HCT116 (cell line): ENCODE measurements at regions not wholly inside any gene's neighbourhood (a gene's known extent, or its start where the extent isn't known, plus 50 kb on each side); places are given as distances from the start of the nearest gene placed in this dataset.

ENCODE experiments used
- ATAC-seq: fragments of 200-7000 bp; cut with Tn5 transposase; 2 replicates; pipeline ENCODE4 v1.9.1; 2020; ENCODE audit warnings: mild to moderate bottlenecking, moderate library complexity
- BruUV-seq: library from RNA; stranded (reverse); fragments of 400-500 nt; replicated peaks from 2 replicates; lab custom pipeline; 2021; lab: Mats Ljungman, UMichigan
- CTCF ChIA-PET: fragments of 300-600 bp; sonication (Branson Sonifier 250); formaldehyde crosslinking; loops from one replicate; lab custom pipeline; 2021; ENCODE audit warnings: antibody characterized with exemption; lab: Charles Lee
- POLR2A ChIA-PET: fragments of 300-600, 350-600 bp; sonication (Branson Sonifier 250); formaldehyde crosslinking; loops from one replicate; lab custom pipeline; 2021; ENCODE audit warnings: antibody characterized with exemption; lab: Charles Lee
- RAD21 ChIA-PET, 2 experiments: fragments of 300-600 bp; sonication (Branson Sonifier 250); formaldehyde crosslinking; loops; one replicate each; lab custom pipeline; 2023; ENCODE audit warnings: low total read pairs in 2 of 2; ENCODE audit not compliant: uncharacterized antibody in 2 of 2, unreplicated experiment in 2 of 2, low non-redundant PET in 1 of 2; lab: Charles Lee
- DNase-seq: peaks from one replicate; pipeline ENCODE4 v3.0.0-alpha.2; 2010; ENCODE audit warnings: low read depth, low spot score
- H2AFZ ChIP-seq: fragments of 200-600 bp; shearing (Covaris generic), sonication (generic); 2 replicates; pipeline ENCODE4 v1.6.1; 2017; ENCODE audit warnings: low read depth, mixed run types, mixed read lengths, antibody characterized with exemption, low read length; ENCODE audit not compliant: poor library complexity, severe bottlenecking
- H3K27ac ChIP-seq: 2 replicates; pipeline ENCODE4 v1.5.1; 2012; ENCODE audit warnings: low read depth, low read length
- H3K27me3 ChIP-seq: fragments of 200-600 bp; sonication (generic); 2 replicates; pipeline ENCODE4 v1.6.1; 2016; ENCODE audit warnings: mixed run types, low read length, mixed read lengths; ENCODE audit not compliant: insufficient read depth
- H3K36me3 ChIP-seq, 2 experiments: fragments of 200-500 bp in 1 of 2; fragments of 200-600 bp in 1 of 2; sonication (Bioruptor generic) in 1 of 2; sonication (generic) in 1 of 2; 2 replicates each; pipeline versions ENCODE4 v1.5.1 to v1.6.1; 2014 to 2016; ENCODE audit warnings: low read length in 2 of 2, inconsistent platforms in 1 of 2, mixed read lengths in 1 of 2, mixed run types in 1 of 2; ENCODE audit not compliant: insufficient read depth in 2 of 2, control insufficient read depth in 1 of 2
- H3K4me1 ChIP-seq, 2 experiments: fragments of 200-600 bp in 1 of 2; sonication (generic) in 1 of 2; 2 replicates each; pipeline versions ENCODE4 v1.5.1 to v1.6.1; 2012 to 2017; ENCODE audit warnings: low read length in 2 of 2, inconsistent platforms in 1 of 2, mild to moderate bottlenecking in 1 of 2, mixed read lengths in 1 of 2, mixed run types in 1 of 2, moderate library complexity in 1 of 2; ENCODE audit not compliant: insufficient read depth in 2 of 2, control insufficient read depth in 1 of 2
- H3K4me2 ChIP-seq: fragments of 200-600 bp; sonication (generic); 2 replicates; pipeline ENCODE4 v1.6.1; 2017; ENCODE audit warnings: mixed run types, low read length, mixed read lengths
- H3K4me3 ChIP-seq, 2 experiments: fragments of 200-600 bp in 1 of 2; sonication (generic) in 1 of 2; replicated peaks in 1 of 2; 2 replicates each; pipeline ENCODE4 v1.5.1; 2011 to 2016; ENCODE audit warnings: low read length in 2 of 2, control low read depth in 1 of 2, low read depth in 1 of 2, mild to moderate bottlenecking in 1 of 2, mixed read lengths in 1 of 2, mixed run types in 1 of 2
- H3K79me2 ChIP-seq: fragments of 200-600 bp; sonication (generic); 2 replicates; pipeline ENCODE4 v1.6.1; 2017; ENCODE audit warnings: mild to moderate bottlenecking, mixed run types, low read length, moderate library complexity, mixed read lengths; ENCODE audit not compliant: insufficient read depth
- H3K9ac ChIP-seq: fragments of 200-600 bp; sonication (generic); 2 replicates; pipeline ENCODE4 v1.6.1; 2016; ENCODE audit warnings: low read length, mixed read lengths
- H3K9me2 ChIP-seq: fragments of 200-600 bp; sonication (generic), shearing (Covaris generic); 2 replicates; pipeline ENCODE4 v1.6.1; 2017; ENCODE audit warnings: mixed run types, mild to moderate bottlenecking, moderate library complexity; ENCODE audit not compliant: insufficient read depth
- H3K9me3 ChIP-seq, 2 experiments: fragments of 200-500 bp in 1 of 2; fragments of 200-600 bp in 1 of 2; sonication (Bioruptor generic) in 1 of 2; sonication (generic) in 1 of 2; 2 replicates each; pipeline ENCODE4 v1.6.1; 2014 to 2017; ENCODE audit warnings: low read length in 2 of 2, mixed read lengths in 2 of 2, inconsistent platforms in 1 of 2, low read depth in 1 of 2, mild to moderate bottlenecking in 1 of 2, mixed run types in 1 of 2, moderate library complexity in 1 of 2; ENCODE audit not compliant: control insufficient read depth in 1 of 2, insufficient read depth in 1 of 2
- H4K20me1 ChIP-seq: fragments of 200-600 bp; sonication (generic), shearing (Covaris generic); 2 replicates; pipeline ENCODE4 v1.6.1; 2017; ENCODE audit warnings: mixed run types, mild to moderate bottlenecking, moderate library complexity; ENCODE audit not compliant: insufficient read depth
- CEBPB ChIP-seq: IDR thresholded peaks from 2 replicates; pipeline ENCODE4 v1.6.1; 2012; ENCODE audit warnings: low read depth
- CTCF ChIP-seq, 3 experiments: fragments of 200-600 bp in 1 of 3; sonication (generic) in 1 of 3; IDR thresholded peaks in 2 of 3; conservative IDR thresholded peaks in 1 of 3; 2 replicates each; pipeline ENCODE4 v1.5.1; 2012 to 2017; ENCODE audit warnings: low read depth in 2 of 3, low read length in 2 of 3, antibody characterized with exemption in 1 of 3, borderline replicate concordance in 1 of 3, control low read depth in 1 of 3, mild to moderate bottlenecking in 1 of 3, mixed read lengths in 1 of 3, mixed run types in 1 of 3, moderate library complexity in 1 of 3; ENCODE audit not compliant: insufficient read depth in 1 of 3
- ELF1 ChIP-seq: IDR thresholded peaks from 2 replicates; pipeline ENCODE4 v1.6.1; 2012; ENCODE audit warnings: low read depth, borderline replicate concordance
- FOSL1 ChIP-seq: IDR thresholded peaks from 2 replicates; pipeline ENCODE4 v1.6.1; 2012; ENCODE audit warnings: low read depth
- POLR2A ChIP-seq: IDR thresholded peaks from 2 replicates; pipeline ENCODE4 v1.7.0; 2011; ENCODE audit warnings: borderline replicate concordance; ENCODE audit not compliant: insufficient read depth, insufficient read length; ENCODE audit errors: extremely low read depth
- POLR2AphosphoS5 ChIP-seq: IDR thresholded peaks from 2 replicates; pipeline ENCODE4 v1.6.1; 2011; ENCODE audit warnings: mild to moderate bottlenecking, low read depth, low read length, moderate library complexity
- RAD21 ChIP-seq: IDR thresholded peaks from 2 replicates; pipeline ENCODE4 v1.6.1; 2012; ENCODE audit warnings: low read depth, mild to moderate bottlenecking
- SIN3A ChIP-seq: IDR thresholded peaks from 2 replicates; pipeline ENCODE4 v1.6.1; 2012; ENCODE audit warnings: low read depth
- SP1 ChIP-seq: IDR thresholded peaks from 2 replicates; pipeline ENCODE4 v1.6.1; 2012; ENCODE audit warnings: low read depth
- SRF ChIP-seq: IDR thresholded peaks from 2 replicates; pipeline ENCODE4 v1.6.1; 2012; ENCODE audit warnings: low read depth
- YY1 ChIP-seq: IDR thresholded peaks from 2 replicates; pipeline ENCODE4 v1.6.1; 2011; ENCODE audit warnings: low read length, low read depth, moderate library complexity, mild to moderate bottlenecking; ENCODE audit not compliant: insufficient replicate concordance; ENCODE audit errors: extremely low read depth
- ZFX ChIP-seq: fragments of 450-650 bp; IDR thresholded peaks from 2 replicates; pipeline ENCODE4 v1.6.1; 2017
- ZNF274 ChIP-seq: fragments of 200-500 bp; sonication (Bioruptor generic); IDR thresholded peaks from 2 replicates; pipeline ENCODE4 v1.6.1; 2014; ENCODE audit warnings: mild to moderate bottlenecking, low read depth, low read length, inconsistent platforms
- intact Hi-C: fragments of 100-400 bp; cut with micrococcal nuclease; formaldehyde crosslinking; loops from 2 replicates; pipeline ENCODE4 v1.10.0; 2022
- TF ChIP-seq, protein P1 (sequence below): IDR thresholded peaks from 2 replicates; pipeline ENCODE4 v1.6.1; 2012

- ChIA-PET RAD21 (no interaction called here), CTCF (no interaction called here), POLR2A (no interaction called here)
- no peaks in the 10 kb centered on the region for H3K79me2 ChIP-seq
- no TSS peak for BruUV-seq
- intact Hi-C loops: no loop called here
- TF ChIP-seq ELF1 (no peak), RAD21 (no peak), POLR2A (no peak), ZFX (no peak), FOSL1 (no peak), CTCF (IDR thresholded peaks at IDR 0.05 in 2 of 3, conservative IDR thresholded peaks at IDR 0.05 in 1 of 3; ENCODE audit: borderline replicate concordance in 1 of 3, insufficient read depth in 1 of 3, low read depth in 2 of 3, low read length in 2 of 3) (no peak), SRF (no peak), YY1 (no peak), CEBPB (no peak)
- H2AFZ ChIP-seq: no peak overlapping the region
- peaks cover 0 to 10% of the 10 kb centered on the region in 2 experiments; a peak in 2 of 4 replicates for H3K4me1 ChIP-seq
- H3K4me3 ChIP-seq: no peak overlapping the region
- DNase-seq (no peak), ATAC-seq (no peak)
- H3K36me3 ChIP-seq: no peaks in the 10 kb centered on the region
- H3K27ac ChIP-seq: no peak overlapping the region
- peak overlapping the region; percentile 40 for H3K4me2 ChIP-seq
- H3K9me3 ChIP-seq: no peaks in the 10 kb centered on the region
- no peaks in the 10 kb centered on the region for H3K9me2 ChIP-seq
- H3K27me3 ChIP-seq: no peaks in the 10 kb centered on the region
- H3K9ac ChIP-seq: no peak overlapping the region
- no peaks in the 10 kb centered on the region for H4K20me1 ChIP-seq
Observed at GRCh38 chr5:143933451-143933850, 121.5 kb downstream of the HMHB1 start.

- no peaks in the 10 kb centered on the region for H3K79me2 ChIP-seq
- DNase-seq (no peak), ATAC-seq (no peak)
- no peak overlapping the region for H2AFZ ChIP-seq
- ChIA-PET RAD21 (no interaction called here), POLR2A (no interaction called here), CTCF (no interaction called here)
- H4K20me1 ChIP-seq: no peaks in the 10 kb centered on the region
- BruUV-seq: no TSS peak
- no peaks in the 10 kb centered on the region for H3K36me3 ChIP-seq
- intact Hi-C loops: no loop called here
- H3K4me3 ChIP-seq: no peak overlapping the region
- no peak overlapping the region for H3K9ac ChIP-seq
- no peaks in the 10 kb centered on the region for H3K27me3 ChIP-seq
- H3K4me1 ChIP-seq: peaks cover 0 to 10% of the 10 kb centered on the region in 2 experiments; a peak in 2 of 4 replicates
- no peak overlapping the region for H3K4me2 ChIP-seq
- H3K9me3 ChIP-seq: no peaks in the 10 kb centered on the region
- H3K27ac ChIP-seq: no peak overlapping the region
- H3K9me2 ChIP-seq: no peaks in the 10 kb centered on the region
- TF ChIP-seq CTCF (IDR thresholded peaks at IDR 0.05 in 2 of 3, conservative IDR thresholded peaks at IDR 0.05 in 1 of 3; ENCODE audit: borderline replicate concordance in 1 of 3, insufficient read depth in 1 of 3, low read depth in 2 of 3, low read length in 2 of 3) (no peak), SIN3A (no peak), ZNF274 (no peak), POLR2AphosphoS5 (no peak), YY1 (no peak), FOSL1 (no peak), SP1 (no peak), SRF (no peak), POLR2A (no peak), CEBPB (no peak)
- TF ChIP-seq, protein P1, sequence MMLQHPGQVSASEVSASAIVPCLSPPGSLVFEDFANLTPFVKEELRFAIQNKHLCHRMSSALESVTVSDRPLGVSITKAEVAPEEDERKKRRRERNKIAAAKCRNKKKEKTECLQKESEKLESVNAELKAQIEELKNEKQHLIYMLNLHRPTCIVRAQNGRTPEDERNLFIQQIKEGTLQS: no peak
Observed at GRCh38 chr5:143934821-143935220, 122.9 kb downstream of the HMHB1 start.
